ENCODE measurements at regions not wholly inside any gene's neighbourhood (a gene's known extent, or its start where the extent isn't known, plus 50 kb on each side); places are given as distances from the start of the nearest gene placed in this dataset.
"Not testable (repeated sequence)": the region's sequence is repeated elsewhere in the genome, so short reads cannot be mapped to it uniquely, and the experiment has no call there.

- not testable (repeated sequence) for DNase-seq
Observed at GRCh38 chr15:85196697-85197096, 183.7 kb upstream of the AKAP13 start.

GRCh38 chr15:85197582-85197981, 182.8 kb upstream of the AKAP13 start:
- not testable (repeated sequence) for DNase-seq

GRCh38 chr15:85198432-85198831, 182.0 kb upstream of the AKAP13 start:
- DNase-seq, result not testable (repeated sequence)

- not testable (repeated sequence) for DNase-seq
Observed at GRCh38 chr15:85200215-85200614, 180.2 kb upstream of the AKAP13 start.

- DNase-seq, result not testable (repeated sequence)
Observed at GRCh38 chr15:85201118-85201793, 179.1 kb upstream of the AKAP13 start.

GRCh38 chr15:85204481-85204880, 175.9 kb upstream of the AKAP13 start:
- DNase-seq, result not testable (repeated sequence)

GRCh38 chr15:85233791-85234325, 146.5 kb upstream of the AKAP13 start:
- DNase-seq, result peak; percentile 61

- peak; percentile 70 for DNase-seq
Observed at GRCh38 chr15:85234450-85235196, 145.8 kb upstream of the AKAP13 start.

GRCh38 chr15:85244056-85244455, 136.3 kb upstream of the AKAP13 start:
- DNase-seq, result not testable (repeated sequence)

- peak; percentile 62 for DNase-seq
Observed at GRCh38 chr15:85250938-85251542, 129.4 kb upstream of the AKAP13 start.

- peak; percentile 48 for DNase-seq
Observed at GRCh38 chr15:85253196-85253915, 127.0 kb upstream of the AKAP13 start.

GRCh38 chr15:85254961-85255360, 125.4 kb upstream of the AKAP13 start:
- peak; percentile 46 for DNase-seq

GRCh38 chr15:85255502-85255901, 124.9 kb upstream of the AKAP13 start:
- peak; percentile 56 for DNase-seq

GRCh38 chr15:85256009-85256997, 124.1 kb upstream of the AKAP13 start:
- peak; percentile 53 for DNase-seq

- DNase-seq, result peak; percentile 55
Observed at GRCh38 chr15:85258062-85258445, 122.3 kb upstream of the AKAP13 start.

GRCh38 chr15:85258559-85259209, 121.7 kb upstream of the AKAP13 start:
- DNase-seq, result peak; percentile 57

GRCh38 chr15:85260526-85260925, 119.9 kb upstream of the AKAP13 start:
- peak; percentile 45 for DNase-seq

GRCh38 chr15:85262461-85263055, 117.8 kb upstream of the AKAP13 start:
- DNase-seq, result peak; percentile 46

- DNase-seq, result not testable (repeated sequence)
Observed at GRCh38 chr15:85263842-85264440, 116.5 kb upstream of the AKAP13 start.

GRCh38 chr15:85264614-85265190, 115.7 kb upstream of the AKAP13 start:
- not testable (repeated sequence) for DNase-seq

All from activated effector memory CD4-positive, alpha-beta T cell treated with anti-CD3 and anti-CD28 coated beads, Interleukin-2, amount 50 U/mL, for 16 hours (primary cell).